H1 (cell line): ENCODE measurements at regions not wholly inside any gene's neighbourhood (a gene's known extent, or its start where the extent isn't known, plus 50 kb on each side); places are given as distances from the start of the nearest gene placed in this dataset.

Source experiments
- CTCF ChIA-PET: fragments of 300-600 bp; sonication (Branson Sonifier 250); formaldehyde crosslinking; loops from one replicate; lab custom pipeline; 2021; ENCODE audit not compliant: partially characterized antibody; lab: Charles Lee
- POLR2A ChIA-PET: fragments of 300-600 bp; sonication (Branson Sonifier 250); formaldehyde crosslinking; loops from one replicate; lab custom pipeline; 2021; ENCODE audit warnings: inconsistent platforms; ENCODE audit not compliant: partially characterized antibody; lab: Charles Lee
- DNase-seq, 2 experiments: peaks; one replicate each; pipeline versions ENCODE4 v3.0.0 to v3.0.0-alpha.2; 2010 to 2022; ENCODE audit warnings: low spot score in 2 of 2, low read depth in 1 of 2, mixed read lengths in 1 of 2
- FAIRE-seq: peaks from 2 replicates; lab custom pipeline; 2011; peaks lifted over from hg19 to GRCh38; lab: Jason Lieb, UNC
- H2AFZ ChIP-seq: 2 replicates; pipeline ENCODE4 v1.8.1; 2012; ENCODE audit warnings: low read length, inconsistent platforms
- H2AK5ac ChIP-seq: 2 replicates; pipeline ENCODE4 v1.6.1; 2013; ENCODE audit warnings: low read depth, low read length
- H2BK120ac ChIP-seq: replicated peaks from 2 replicates; pipeline ENCODE3; 2013; ENCODE audit warnings: low read depth, low read length, inconsistent platforms
- H2BK12ac ChIP-seq: 2 replicates; pipeline ENCODE4 v1.6.1; 2013; ENCODE audit warnings: low read depth, low read length
- H2BK15ac ChIP-seq: 2 replicates; pipeline ENCODE4 v1.6.1; 2013; ENCODE audit warnings: low read length
- H2BK20ac ChIP-seq: 2 replicates; pipeline ENCODE4 v1.6.1; 2013; ENCODE audit warnings: low read length
- H2BK5ac ChIP-seq: 2 replicates; pipeline ENCODE4 v1.6.1; 2013; ENCODE audit warnings: low read depth, low read length
- H3K14ac ChIP-seq: 2 replicates; pipeline ENCODE4 v1.6.1; 2013; ENCODE audit warnings: inconsistent platforms; ENCODE audit not compliant: insufficient read length
- H3K18ac ChIP-seq: 2 replicates; pipeline ENCODE4 v1.6.1; 2013; ENCODE audit warnings: low read length; ENCODE audit errors: extremely low read depth
- H3K23ac ChIP-seq: 2 replicates; pipeline ENCODE4 v1.6.1; 2013; ENCODE audit warnings: inconsistent platforms; ENCODE audit not compliant: insufficient read length
- H3K23me2 ChIP-seq: 2 replicates; pipeline ENCODE4 v1.6.1; 2013; ENCODE audit warnings: low read depth, low read length
- H3K27ac ChIP-seq: 2 replicates; pipeline ENCODE4 v1.6.1; 2011; ENCODE audit warnings: low read depth, low read length, inconsistent platforms
- H3K27me3 ChIP-seq, 4 experiments: replicated peaks in 1 of 4; 1 replicate in 1 of 4; 2 replicates in 3 of 4; pipeline versions ENCODE4 v1.6.1 to v1.8.1; 2011 to 2013; ENCODE audit warnings: low read length in 3 of 4, mild to moderate bottlenecking in 3 of 4, inconsistent platforms in 2 of 4, mixed read lengths in 2 of 4, moderate library complexity in 1 of 4; ENCODE audit not compliant: control insufficient read depth in 3 of 4, insufficient read depth in 3 of 4; ENCODE audit errors: extremely low read depth in 1 of 4
- H3K36me3 ChIP-seq, 4 experiments: 2 replicates each; pipeline versions ENCODE4 v1.6.1 to v1.8.1; 2011 to 2013; ENCODE audit warnings: mild to moderate bottlenecking in 4 of 4, low read length in 3 of 4, moderate library complexity in 2 of 4, control low read depth in 1 of 4, inconsistent platforms in 1 of 4; ENCODE audit not compliant: insufficient read depth in 4 of 4, control insufficient read depth in 2 of 4
- H3K4ac ChIP-seq: replicated peaks from 2 replicates; pipeline ENCODE3; 2013; ENCODE audit warnings: low read length, low read depth, mixed read lengths, inconsistent platforms; ENCODE audit not compliant: insufficient read length
- H3K4me1 ChIP-seq, 4 experiments: replicated peaks in 1 of 4; 1 replicate in 1 of 4; 2 replicates in 3 of 4; pipeline versions ENCODE4 v1.6.1 to v1.8.1; 2011 to 2013; ENCODE audit warnings: low read length in 3 of 4, inconsistent platforms in 2 of 4, mixed read lengths in 1 of 4; ENCODE audit not compliant: insufficient read depth in 4 of 4, control insufficient read depth in 3 of 4
- H3K4me2 ChIP-seq, 2 experiments: 2 replicates each; pipeline versions ENCODE4 v1.6.1 to v1.8.1; 2011 to 2013; ENCODE audit warnings: low read depth in 2 of 2, low read length in 2 of 2, control low read depth in 1 of 2, inconsistent platforms in 1 of 2, mild to moderate bottlenecking in 1 of 2; ENCODE audit not compliant: insufficient read depth in 1 of 2
- H3K4me3 ChIP-seq, 4 experiments: fragments of 200-600, 300-600 bp in 1 of 4; sonication (generic), shearing (Covaris generic), sonication (Bioruptor Twin) in 1 of 4; 2 replicates each; pipeline versions ENCODE4 v1.5.1 to v1.8.1; 2011 to 2016; ENCODE audit warnings: low read length in 4 of 4, low read depth in 3 of 4, control low read depth in 2 of 4, inconsistent platforms in 2 of 4, mild to moderate bottlenecking in 2 of 4, mixed read lengths in 1 of 4, moderate library complexity in 1 of 4; ENCODE audit not compliant: insufficient read depth in 2 of 4; ENCODE audit errors: extremely low read depth in 1 of 4
- H3K56ac ChIP-seq: replicated peaks from 2 replicates; pipeline ENCODE3; 2013; ENCODE audit warnings: low read depth, mild to moderate bottlenecking, mixed read lengths, low read length, inconsistent platforms; ENCODE audit not compliant: insufficient read length
- H3K79me1 ChIP-seq: 2 replicates; pipeline ENCODE4 v1.6.1; 2013; ENCODE audit warnings: low read depth, low read length, control low read depth
- H3K79me2 ChIP-seq, 2 experiments: 2 replicates each; pipeline versions ENCODE4 v1.6.1 to v1.8.1; 2012 to 2013; ENCODE audit warnings: low read length in 2 of 2, mild to moderate bottlenecking in 2 of 2, inconsistent platforms in 1 of 2; ENCODE audit not compliant: insufficient read depth in 2 of 2, control insufficient read depth in 1 of 2
- H3K9ac ChIP-seq, 4 experiments: replicated peaks in 1 of 4; 1 replicate in 1 of 4; 2 replicates in 3 of 4; pipeline versions ENCODE4 v1.6.1 to v1.8.1; 2011 to 2013; ENCODE audit warnings: low read depth in 3 of 4, low read length in 3 of 4, control low read depth in 2 of 4, mild to moderate bottlenecking in 2 of 4, moderate library complexity in 2 of 4, inconsistent platforms in 1 of 4; ENCODE audit errors: extremely low read depth in 1 of 4
- H3K9me3 ChIP-seq, 2 experiments: 2 replicates each; pipeline versions ENCODE4 v1.6.1 to v1.8.1; 2012 to 2013; ENCODE audit warnings: mild to moderate bottlenecking in 2 of 2, moderate library complexity in 2 of 2, control low read depth in 1 of 2, inconsistent platforms in 1 of 2, low read depth in 1 of 2, low read length in 1 of 2, mixed read lengths in 1 of 2; ENCODE audit not compliant: insufficient read depth in 2 of 2
- H4K20me1 ChIP-seq, 2 experiments: replicated peaks in 1 of 2; 2 replicates each; pipeline versions ENCODE3 to v1.8.1; 2011 to 2013; ENCODE audit warnings: inconsistent platforms in 2 of 2, low read length in 2 of 2, mild to moderate bottlenecking in 1 of 2; ENCODE audit not compliant: insufficient read depth in 2 of 2, control insufficient read depth in 1 of 2
- H4K5ac ChIP-seq: 2 replicates; pipeline ENCODE4 v1.6.1; 2013; ENCODE audit warnings: low read length, low read depth, mixed read lengths, inconsistent platforms; ENCODE audit not compliant: insufficient read length
- H4K8ac ChIP-seq: 2 replicates; pipeline ENCODE4 v1.8.0; 2013; ENCODE audit warnings: mild to moderate bottlenecking, moderate library complexity, low read length, inconsistent platforms; ENCODE audit not compliant: insufficient read depth; ENCODE audit errors: extremely low read depth
- H4K91ac ChIP-seq: replicated peaks from 2 replicates; pipeline ENCODE3; 2013; ENCODE audit warnings: low read length, mixed read lengths, inconsistent platforms; ENCODE audit not compliant: insufficient read length
- GABPA ChIP-seq: IDR thresholded peaks from 2 replicates; pipeline ENCODE4 v1.6.1; 2011; ENCODE audit warnings: mild to moderate bottlenecking, low read length, moderate library complexity, borderline replicate concordance; ENCODE audit not compliant: insufficient read depth
- HDAC2 ChIP-seq, 2 experiments: fragments of 300-600 bp in 1 of 2; sonication (generic) in 1 of 2; IDR thresholded peaks; 2 replicates each; pipeline ENCODE4 v1.6.1; 2011 to 2012; ENCODE audit warnings: low read depth in 2 of 2, low read length in 2 of 2, mild to moderate bottlenecking in 2 of 2, moderate library complexity in 2 of 2, borderline replicate concordance in 1 of 2, inconsistent platforms in 1 of 2
- POLR2A ChIP-seq, 2 experiments: IDR thresholded peaks; 1 replicate in 1 of 2; 2 replicates in 1 of 2; pipeline ENCODE4 v1.6.1; 2011; ENCODE audit warnings: low read depth in 2 of 2, low read length in 2 of 2, mild to moderate bottlenecking in 2 of 2; ENCODE audit errors: control extremely low read depth in 1 of 2
- RAD21 ChIP-seq, 2 experiments: IDR thresholded peaks in 1 of 2; conservative IDR thresholded peaks in 1 of 2; 2 replicates each; pipeline ENCODE4 v1.6.1; 2011; ENCODE audit warnings: low read depth in 2 of 2, low read length in 2 of 2, improper control_type of control experiment in 1 of 2, inconsistent platforms in 1 of 2, mild to moderate bottlenecking in 1 of 2, moderate library complexity in 1 of 2
- RBBP5 ChIP-seq: IDR thresholded peaks from 2 replicates; pipeline ENCODE4 v1.7.1; 2012; ENCODE audit warnings: low read depth, mild to moderate bottlenecking, inconsistent platforms, low read length, moderate library complexity, borderline replicate concordance
- RNF2 ChIP-seq: fragments of 200-900, 300-1000 bp; sonication (generic); IDR thresholded peaks from 2 replicates; pipeline ENCODE4 v1.7.1; 2016; ENCODE audit warnings: borderline replicate concordance, low read depth, mild to moderate bottlenecking, antibody characterized with exemption, low read length; ENCODE audit not compliant: poor library complexity, severe bottlenecking; ENCODE audit errors: missing control alignments
- RXRA ChIP-seq: IDR thresholded peaks from 2 replicates; pipeline ENCODE4 v1.6.1; 2011; ENCODE audit warnings: low read depth, mild to moderate bottlenecking, low read length, moderate library complexity; ENCODE audit not compliant: insufficient read depth
- SIN3A ChIP-seq, 2 experiments: IDR thresholded peaks in 1 of 2; conservative IDR thresholded peaks in 1 of 2; 2 replicates each; pipeline ENCODE4 v1.6.1; 2011 to 2012; ENCODE audit warnings: low read length in 2 of 2, improper control_type of control experiment in 1 of 2, low read depth in 1 of 2, mild to moderate bottlenecking in 1 of 2
- SP1 ChIP-seq: IDR thresholded peaks from 2 replicates; pipeline ENCODE4 v1.6.1; 2011; ENCODE audit warnings: low read depth, low read length
- YY1 ChIP-seq: IDR thresholded peaks from 2 replicates; pipeline ENCODE4 v1.6.1; 2011; ENCODE audit warnings: low read depth, mild to moderate bottlenecking, low read length
- WGBS, 2 experiments: shearing (Covaris generic) in 1 of 2; methylation state at CpG; one replicate each; pipeline versions ENCODE4 v1.1.6 to v1.1.7; 2013 to 2015; ENCODE audit warnings: low lambda C conversion rate in 2 of 2, mixed read lengths in 2 of 2, inconsistent platforms in 1 of 2, low coverage in 1 of 2, missing lambda C conversion rate in 1 of 2; ENCODE audit not compliant: insufficient replicate concordance in 2 of 2, insufficient coverage in 1 of 2, insufficient read length in 1 of 2; ENCODE audit errors: extremely low coverage in 1 of 2, missing lambda C conversion rate in 1 of 2; 5-methylcytosine and 5-hydroxymethylcytosine counted together

DNA sequence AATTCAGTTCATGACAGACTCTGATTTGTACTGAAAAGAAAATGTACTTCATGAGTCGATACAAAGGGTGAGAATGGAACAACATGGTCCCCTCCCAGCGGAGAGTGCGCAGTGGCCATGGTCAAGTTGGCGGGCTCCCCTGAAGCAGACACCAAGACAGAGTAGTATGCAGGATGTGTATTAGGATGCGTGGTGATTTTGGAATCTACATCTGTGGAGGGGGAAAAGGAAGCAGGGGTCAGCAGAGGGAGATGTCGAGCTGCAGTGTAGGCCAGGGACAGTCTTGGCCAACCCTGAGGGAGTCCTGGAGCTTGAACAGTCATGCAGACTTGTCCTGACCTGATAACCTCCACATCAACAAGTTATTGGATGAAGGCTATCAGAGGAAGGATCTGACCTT, 481.0 kb downstream of the OMA1 start:
- H2BK12ac ChIP-seq: peak overlapping the region; percentile 20; the same call in 1 of the 2 replicates
- 0 out of 2 replicates have a peak overlapping the region, but pooled peaks have one; percentile 77 for H2AK5ac ChIP-seq
- no peaks in the 10 kb centered on the region for H3K79me2 ChIP-seq
- DNase-seq (peak in 1 of 2 experiments; percentile 52), FAIRE-seq (no peak)
- H3K79me1 ChIP-seq: 0 out of 2 replicates have a peak, but pooled peaks cover 2% of the 10 kb centered on the region
- H4K5ac ChIP-seq: no peak overlapping the region
- H2BK5ac ChIP-seq: no peak overlapping the region
- POLR2A ChIA-PET: no interaction called here
- H2BK20ac ChIP-seq: peak overlapping the region; percentile 2; the same call in 1 of the 2 replicates
- no peak overlapping the region for H4K8ac ChIP-seq
- H4K20me1 ChIP-seq: no peaks in the 10 kb centered on the region
- H3K4me2 ChIP-seq: no peak overlapping the region
- CTCF ChIA-PET: interaction anchor here (0.6 to 2.5 kb wide), 17 partner anchors 9 to 450 kb away, joined by 3 to 6 read pairs (median 3); no protein-coding TSS in a partner anchor
- no peak overlapping the region for H3K27ac ChIP-seq
- H3K4me3 ChIP-seq: no peak overlapping the region
- H3K9ac ChIP-seq: no peak overlapping the region
- no peaks in the 10 kb centered on the region for H3K9me3 ChIP-seq
- H3K14ac ChIP-seq: no peak overlapping the region
- H3K4ac ChIP-seq: no peak overlapping the region
- H3K56ac ChIP-seq: no peak overlapping the region
- H3K4me1 ChIP-seq: peaks cover 0 to 9% (median 3%) of the 10 kb centered on the region in 4 experiments; a peak in 2 of 7 replicates
- no peak overlapping the region for H3K18ac ChIP-seq
- H3K27me3 ChIP-seq: no peaks in the 10 kb centered on the region
- H2BK15ac ChIP-seq: no peak overlapping the region
- no peak overlapping the region for H2AFZ ChIP-seq
- no peaks in the 10 kb centered on the region for H3K36me3 ChIP-seq
- WGBS, 2 experiments: 88% methylated on average over 6 of the region's 6 CpGs; no CpG with 5 or more reads in 1 of the 2 experiments
- no peak overlapping the region for H4K91ac ChIP-seq
- H3K23me2 ChIP-seq: no peaks in the 10 kb centered on the region
- H2BK120ac ChIP-seq: no peak overlapping the region
- H3K23ac ChIP-seq: no peak overlapping the region
- TF ChIP-seq POLR2A (IDR thresholded peaks at IDR 0.05; ENCODE audit: control extremely low read depth in 1 of 2, low read depth in 2 of 2, low read length in 2 of 2): no peak
- no peak for TF ChIP-seq GABPA
- TF ChIP-seq RAD21 (IDR thresholded peaks at IDR 0.05 in 1 of 2, conservative IDR thresholded peaks at IDR 0.05 in 1 of 2; ENCODE audit: low read depth in 2 of 2, low read length in 2 of 2): peak; percentile 72 to 75
- TF ChIP-seq YY1: no peak
- TF ChIP-seq HDAC2 (IDR thresholded peaks at IDR 0.05; ENCODE audit: borderline replicate concordance in 1 of 2, low read depth in 2 of 2, low read length in 2 of 2): no peak
- TF ChIP-seq RNF2: no peak
- TF ChIP-seq SP1: no peak
- no peak for TF ChIP-seq RBBP5
- no peak for TF ChIP-seq RXRA
- no peak for TF ChIP-seq SIN3A (conservative IDR thresholded peaks at IDR 0.05 in 1 of 2, IDR thresholded peaks at IDR 0.05 in 1 of 2; ENCODE audit: low read depth in 1 of 2, low read length in 2 of 2)
